GM12891 (cell line): ENCODE measurements at regions not wholly inside any gene's neighbourhood (a gene's known extent, or its start where the extent isn't known, plus 50 kb on each side); places are given as distances from the start of the nearest gene placed in this dataset.
"Not testable (repeated sequence)": the region's sequence is repeated elsewhere in the genome, so short reads cannot be mapped to it uniquely, and the experiment has no call there.

ENCODE experiments used
- DNase-seq: peaks from one replicate; pipeline ENCODE4 v3.0.0; 2011; ENCODE audit warnings: low spot score; ENCODE audit not compliant: insufficient read length
- FAIRE-seq: peaks from 2 replicates; lab custom pipeline; 2011; peaks lifted over from hg19 to GRCh38; lab: Jason Lieb, UNC
- PAX5 ChIP-seq: IDR thresholded peaks from 2 replicates; pipeline ENCODE4 v1.6.1; 2011; ENCODE audit warnings: low read length, moderate library complexity, mild to moderate bottlenecking; ENCODE audit not compliant: insufficient read depth, severe bottlenecking
- POLR2A ChIP-seq: IDR thresholded peaks from 2 replicates; pipeline ENCODE4 v1.6.1; 2011; ENCODE audit warnings: low read depth, low read length, control low read depth
- POLR2AphosphoS5 ChIP-seq: IDR thresholded peaks from 2 replicates; pipeline ENCODE4 v1.6.1; 2011; ENCODE audit warnings: low read depth, low read length, control low read depth
- POU2F2 ChIP-seq: IDR thresholded peaks from 2 replicates; pipeline ENCODE4 v1.6.1; 2011; ENCODE audit warnings: low read depth, mild to moderate bottlenecking, control low read depth, low read length, moderate library complexity
- SPI1 ChIP-seq: IDR thresholded peaks from 2 replicates; pipeline ENCODE4 v1.6.1; 2011; ENCODE audit warnings: low read depth, low read length, control low read depth
- TAF1 ChIP-seq: IDR thresholded peaks from 2 replicates; pipeline ENCODE4 v1.6.1; 2011; ENCODE audit warnings: low read depth, low read length, control low read depth

- TF ChIP-seq TAF1: no peak
- TF ChIP-seq POLR2A: no peak
- TF ChIP-seq PAX5: no peak
- no peak for TF ChIP-seq POLR2AphosphoS5
- no peak for TF ChIP-seq POU2F2
- no peak for TF ChIP-seq SPI1
- no peak for DNase-seq
- no peak for FAIRE-seq
These were observed 356.0 kb upstream of the KIF2B start for GRCh38 chr17:53466733-53467132.

- not testable (repeated sequence) for FAIRE-seq, DNase-seq
These were observed 358.3 kb upstream of the KIF2B start for GRCh38 chr17:53464396-53464795.

GRCh38 chr17:53463363-53463762 is 359.4 kb upstream of the KIF2B start:
- DNase-seq (no peak), FAIRE-seq (no peak)
- TF ChIP-seq POU2F2 (no peak), PAX5 (no peak), TAF1 (no peak), POLR2A (no peak), SPI1 (no peak), POLR2AphosphoS5 (no peak)

- TF ChIP-seq POLR2AphosphoS5 (no peak), TAF1 (no peak), POU2F2 (no peak), POLR2A (no peak), SPI1 (no peak), PAX5 (no peak)
- no peak for FAIRE-seq
- DNase-seq: no peak
These were observed 360.3 kb upstream of the KIF2B start for GRCh38 chr17:53462393-53462811.

- not testable (repeated sequence) for FAIRE-seq, DNase-seq
These were observed 366.8 kb upstream of the KIF2B start for GRCh38 chr17:53455943-53456342.

GRCh38 chr17:53454337-53454736 is 368.4 kb upstream of the KIF2B start:
- DNase-seq (no peak), FAIRE-seq (no peak)
- TF ChIP-seq POLR2A (no peak), PAX5 (no peak), POLR2AphosphoS5 (no peak), POU2F2 (no peak), TAF1 (no peak), SPI1 (no peak)

GRCh38 chr17:53449324-53449723 is 373.4 kb upstream of the KIF2B start:
- TF ChIP-seq PAX5 (no peak), TAF1 (no peak), POLR2A (no peak), POU2F2 (no peak), SPI1 (no peak), POLR2AphosphoS5 (no peak)
- no peak for FAIRE-seq
- DNase-seq: no peak

GRCh38 chr17:53428913-53429312 is 393.8 kb upstream of the KIF2B start:
- no peak for DNase-seq
- no peak for TF ChIP-seq SPI1
- TF ChIP-seq POU2F2: no peak
- TF ChIP-seq PAX5: no peak
- no peak for TF ChIP-seq TAF1
- TF ChIP-seq POLR2A: no peak
- TF ChIP-seq POLR2AphosphoS5: no peak
- FAIRE-seq: no peak

- FAIRE-seq: no peak
- TF ChIP-seq PAX5 (no peak), POLR2A (no peak), SPI1 (no peak), TAF1 (no peak), POU2F2 (no peak), POLR2AphosphoS5 (no peak)
- no peak for DNase-seq
These were observed 396.2 kb upstream of the KIF2B start for GRCh38 chr17:53426505-53426904.

- no peak for FAIRE-seq
- DNase-seq: no peak
- TF ChIP-seq POU2F2 (no peak), TAF1 (no peak), POLR2AphosphoS5 (no peak), SPI1 (no peak), POLR2A (no peak), PAX5 (no peak)
These were observed 402.6 kb upstream of the KIF2B start for GRCh38 chr17:53420035-53420641.

- DNase-seq (no peak), FAIRE-seq (no peak)
- TF ChIP-seq POLR2AphosphoS5 (no peak), POU2F2 (no peak), PAX5 (no peak), TAF1 (no peak), POLR2A (no peak), SPI1 (no peak)
These were observed 413.1 kb upstream of the KIF2B start for GRCh38 chr17:53409588-53409987.
